GM18868 (cell line): ENCODE measurements at regions not wholly inside any gene's neighbourhood (a gene's known extent, or its start where the extent isn't known, plus 50 kb on each side); places are given as distances from the start of the nearest gene placed in this dataset.
"Not testable (repeated sequence)": the region's sequence is repeated elsewhere in the genome, so short reads cannot be mapped to it uniquely, and the experiment has no call there.

ENCODE experiments used
- ATAC-seq: cut with Tn5 transposase; IDR thresholded peaks from one replicate; pipeline ENCODE4 v1.9.1; 2021; ENCODE audit warnings: mild to moderate bottlenecking, moderate library complexity; ENCODE audit not compliant: unreplicated experiment

GRCh38 chrX:31014474-31014873 is 57.4 kb downstream of the FTHL17 start:
- not testable (repeated sequence) for ATAC-seq

- ATAC-seq = no peak
Measured at GRCh38 chrX:31012509-31013025, 59.3 kb downstream of the FTHL17 start.

GRCh38 chrX:31007321-31007720 is 64.5 kb downstream of the FTHL17 start:
- ATAC-seq = no peak

- no peak for ATAC-seq
Measured at GRCh38 chrX:31006027-31006426, 65.8 kb downstream of the FTHL17 start.

GRCh38 chrX:30997411-30997810 is 74.4 kb downstream of the FTHL17 start:
- no peak for ATAC-seq

- no peak for ATAC-seq
Measured at GRCh38 chrX:30995705-30996104, 76.1 kb downstream of the FTHL17 start.

- no peak for ATAC-seq
Measured at GRCh38 chrX:30995060-30995700, 76.7 kb downstream of the FTHL17 start.

- ATAC-seq = not testable (repeated sequence)
Measured at GRCh38 chrX:30994018-30994417, 77.8 kb downstream of the FTHL17 start.

GRCh38 chrX:30992381-30992904 is 79.4 kb downstream of the FTHL17 start:
- no peak for ATAC-seq

GRCh38 chrX:30990361-30990760 is 81.5 kb downstream of the FTHL17 start:
- no peak for ATAC-seq

GRCh38 chrX:30982467-30982866 is 89.4 kb downstream of the FTHL17 start:
- no peak for ATAC-seq

GRCh38 chrX:30981968-30982367 is 89.9 kb downstream of the FTHL17 start:
- ATAC-seq = no peak

GRCh38 chrX:30979271-30979670 is 90.2 kb upstream of the TAB3 start:
- no peak for ATAC-seq

GRCh38 chrX:30975467-30975866 is 86.4 kb upstream of the TAB3 start:
- ATAC-seq = no peak

- ATAC-seq = no peak
Measured at GRCh38 chrX:30973784-30974427, 84.9 kb upstream of the TAB3 start.

GRCh38 chrX:30971774-30972603 is 82.9 kb upstream of the TAB3 start:
- ATAC-seq = peak; percentile 98

- ATAC-seq = no peak
Measured at GRCh38 chrX:30967516-30967915, 78.5 kb upstream of the TAB3 start.

- no peak for ATAC-seq
Measured at GRCh38 chrX:30965767-30966166, 76.7 kb upstream of the TAB3 start.

GRCh38 chrX:30961387-30962174 is 72.5 kb upstream of the TAB3 start:
- no peak for ATAC-seq

- ATAC-seq = no peak
Measured at GRCh38 chrX:30957753-30958152, 68.7 kb upstream of the TAB3 start.

- no peak for ATAC-seq
Measured at GRCh38 chrX:30955687-30956086, 66.6 kb upstream of the TAB3 start.
